Adrenal gland (tissue), 9 donors: ENCODE measurements at regions not wholly inside any gene's neighbourhood (a gene's known extent, or its start where the extent isn't known, plus 50 kb on each side); places are given as distances from the start of the nearest gene placed in this dataset.

ENCODE experiments used
- DNase-seq, 7 donors: peaks; one replicate each; pipeline ENCODE4 v3.0.0-alpha.2; 2019 to 2020
- H3K27ac ChIP-seq, 5 donors: fragments of 200-600 bp; sonication (generic) in 4 of 5; 1 replicate in 3 of 5; 2 replicates in 2 of 5; pipeline versions ENCODE4 v1.5.1 to v1.8.0; 2016 to 2020; ENCODE audit warnings: mild to moderate bottlenecking in 1 of 5
- H3K27me3 ChIP-seq: fragments of 200-600 bp; 2 replicates; pipeline ENCODE4 v1.8.0; 2021
- H3K36me3 ChIP-seq, 2 donors: fragments of 200-600 bp; replicated peaks in 1 of 2; 1 replicate in 1 of 2; 2 replicates in 1 of 2; pipeline versions ENCODE4 v1.5.1 to v1.8.0; 2018 to 2022
- H3K4me1 ChIP-seq, 2 donors: fragments of 200-600 bp; replicated peaks in 1 of 2; 1 replicate in 1 of 2; 2 replicates in 1 of 2; pipeline versions ENCODE4 v1.5.1 to v1.8.0; 2018 to 2021
- H3K4me3 ChIP-seq, 4 donors: fragments of 200-600 bp; sonication (generic) in 3 of 4; one replicate each; pipeline ENCODE4 v1.5.1; 2016 to 2018
- H3K9me3 ChIP-seq, 3 donors: fragments of 200-600 bp; sonication (generic) in 1 of 3; replicated peaks in 1 of 3; 1 replicate in 2 of 3; 2 replicates in 1 of 3; pipeline versions ENCODE4 v1.5.1 to v1.8.0; 2016 to 2021
- CTCF ChIP-seq, 6 experiments: fragments of 450-650 bp in 4 of 6; fragments of 200-600 bp in 2 of 6; sonication (generic) in 1 of 6; IDR thresholded peaks; 1 replicate in 5 of 6; 2 replicates in 1 of 6; pipeline versions ENCODE4 v1.5.1 to v1.8.0; 2016 to 2021; ENCODE audit warnings: antibody characterized with exemption in 6 of 6, mild to moderate bottlenecking in 2 of 6, moderate library complexity in 1 of 6
- POLR2A ChIP-seq, 2 donors: fragments of 450-650 bp; IDR thresholded peaks; one replicate each; pipeline ENCODE4 v1.6.1; 2017; ENCODE audit warnings: antibody characterized with exemption in 2 of 2, mild to moderate bottlenecking in 2 of 2, moderate library complexity in 1 of 2
- WGBS, 4 donors: extraction: QIAGEN DNeasy Blood & Tissue Kit in 2 of 4; methylation state at CpG; one replicate each; pipeline versions ENCODE4 v1.1.5 to v1.1.7; 2013 to 2017; 5-methylcytosine and 5-hydroxymethylcytosine counted together
- intact Hi-C, 2 donors: fragments of 100-400 bp; cut with DNase I; formaldehyde crosslinking; loops; one replicate each; pipeline versions ENCODE4 v1.14.1 to v1.15.0; 2022 to 2023
- donor health status: healthy with polysubstance abuse.
- donor health status: Bipolar disorder and iron deficiency.
- donor health status: DM: yes; HTN: yes; CAD: no.
- donor health status: DM: no; HTN: no; CAD: no.
- donor health status: DM: no; HTN: no; CAD: no.

- no peaks in the 10 kb centered on the region for H3K36me3 ChIP-seq
- H3K27ac ChIP-seq: no peak overlapping the region
- 27 to 35% (median 32%) methylated on average over 3 of the region's 3 CpGs for WGBS, 4 donors
- no peaks in the 10 kb centered on the region for H3K4me1 ChIP-seq
- no peak for TF ChIP-seq POLR2A (IDR thresholded peaks at IDR 0.05)
- TF ChIP-seq CTCF (IDR thresholded peaks at IDR 0.05): no peak
- no peaks in the 10 kb centered on the region for H3K27me3 ChIP-seq
- intact Hi-C loops: no loop called here
- peak in 1 of 7 donors; percentile 12 for DNase-seq
- H3K9me3 ChIP-seq: peaks cover 0 to 4% (median 0%) of the 10 kb centered on the region in 3 donors
- H3K4me3 ChIP-seq: no peak overlapping the region
These were observed 107.8 kb upstream of the CXCL12 start for GRCh38 chr10:44492678-44493077.

- intact Hi-C loops: no loop called here
- Histone ChIP-seq H3K9me3 (peaks cover 0 to 4% (median 0%) of the 10 kb centered on the region in 3 donors), H3K4me1 (no peaks in the 10 kb centered on the region), H3K27me3 (no peaks in the 10 kb centered on the region), H3K4me3 (no peak overlapping the region), H3K36me3 (no peaks in the 10 kb centered on the region), H3K27ac (no peak overlapping the region)
- DNase-seq: no peak
- TF ChIP-seq POLR2A (IDR thresholded peaks at IDR 0.05) (no peak), CTCF (IDR thresholded peaks at IDR 0.05) (no peak)
- 50 to 93% (median 71%) methylated on average over 5 of the region's 5 CpGs for WGBS, 4 donors
These were observed 113.3 kb upstream of the CXCL12 start for GRCh38 chr10:44498222-44498621.

- intact Hi-C loops: no loop called here
- H3K9me3 ChIP-seq: peaks cover 0 to 4% (median 0%) of the 10 kb centered on the region in 3 donors
- WGBS, 4 donors: 0 to 89% (median 44%) methylated on average over 1 of the region's 1 CpG
- TF ChIP-seq CTCF (IDR thresholded peaks at IDR 0.05) (no peak), POLR2A (IDR thresholded peaks at IDR 0.05) (no peak)
- no peak for DNase-seq
- H3K27me3 ChIP-seq: no peaks in the 10 kb centered on the region
- H3K27ac ChIP-seq: no peak overlapping the region
- H3K4me1 ChIP-seq: no peaks in the 10 kb centered on the region
- no peak overlapping the region for H3K4me3 ChIP-seq
- no peaks in the 10 kb centered on the region for H3K36me3 ChIP-seq
These were observed 115.6 kb upstream of the CXCL12 start for GRCh38 chr10:44500451-44500850.

GRCh38 chr10:44506386-44506785 is 121.5 kb upstream of the CXCL12 start:
- Histone ChIP-seq H3K27me3 (no peaks in the 10 kb centered on the region), H3K9me3 (no peaks in the 10 kb centered on the region), H3K4me1 (no peaks in the 10 kb centered on the region), H3K36me3 (no peaks in the 10 kb centered on the region), H3K4me3 (no peak overlapping the region), H3K27ac (no peak overlapping the region)
- no peak for DNase-seq
- WGBS, 4 donors: 68 to 81% (median 75%) methylated on average over 3 of the region's 3 CpGs
- TF ChIP-seq POLR2A (IDR thresholded peaks at IDR 0.05) (no peak), CTCF (IDR thresholded peaks at IDR 0.05) (no peak)
- intact Hi-C loops: no loop called here
